ENCODE measurements at regions not wholly inside any gene's neighbourhood (a gene's known extent, or its start where the extent isn't known, plus 50 kb on each side); places are given as distances from the start of the nearest gene placed in this dataset.

DNA sequence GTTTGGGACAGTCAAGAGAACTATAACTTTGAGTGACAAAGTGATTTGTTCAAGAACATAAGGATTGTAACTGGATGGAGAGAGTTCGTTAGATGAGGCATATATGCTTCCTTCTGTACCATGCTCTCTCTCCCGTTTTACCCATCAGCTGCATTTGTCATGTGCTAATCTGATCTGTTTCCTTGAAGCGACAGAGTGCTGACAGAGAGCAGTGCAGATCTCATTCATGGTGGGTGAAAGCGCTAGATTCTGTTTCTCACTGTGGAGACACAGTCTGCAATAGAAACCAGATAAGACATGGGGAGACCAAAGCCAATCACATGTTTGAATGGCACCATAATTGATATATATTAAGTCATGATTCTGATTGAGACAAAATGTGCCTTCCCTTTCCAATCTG lies 456.6 kb upstream of the CELF4 start:
- Histone ChIP-seq H3K4me3 (ENCODE audit: insufficient read depth, low read depth, low read length) (no peak overlapping the region), H3K36me3 (ENCODE audit: insufficient read depth, low read length) (no peaks in the 10 kb centered on the region), H4K20me1 (ENCODE audit: insufficient read depth, low read length) (no peaks in the 10 kb centered on the region), H3K4me2 (ENCODE audit: low read length) (no peak overlapping the region), H3K27me3 (ENCODE audit: insufficient read depth, low read length) (no peaks in the 10 kb centered on the region), H3K4me1 (ENCODE audit: insufficient read depth, low read length) (no peaks in the 10 kb centered on the region), H2AFZ (ENCODE audit: low read depth, low read length) (no peak overlapping the region), H3K27ac (ENCODE audit: low read depth, low read length) (no peak overlapping the region), H3K79me2 (ENCODE audit: insufficient read depth, low read length) (no peaks in the 10 kb centered on the region), H3K9ac (ENCODE audit: low read length) (no peak overlapping the region), H3K9me3 (ENCODE audit: insufficient read depth, low read depth, low read length) (no peaks in the 10 kb centered on the region)
- Mint-ChIP-seq H3K4me3 (ENCODE audit: unreplicated experiment) (no peak overlapping the region), H3K27me3 (ENCODE audit: low read depth, unreplicated experiment) (no peaks in the 10 kb centered on the region), H3K4me1 (ENCODE audit: low read depth, unreplicated experiment) (peaks cover 19% of the 10 kb centered on the region), H3K36me3 (ENCODE audit: low read depth, unreplicated experiment) (no peaks in the 10 kb centered on the region), H3K9me3 (ENCODE audit: unreplicated experiment) (no peaks in the 10 kb centered on the region), H3K27ac (ENCODE audit: unreplicated experiment) (no peak overlapping the region)
- FAIRE-seq (no peak), DNase-seq (ENCODE audit: low read depth) (no peak)
- TF ChIP-seq, protein P1, sequence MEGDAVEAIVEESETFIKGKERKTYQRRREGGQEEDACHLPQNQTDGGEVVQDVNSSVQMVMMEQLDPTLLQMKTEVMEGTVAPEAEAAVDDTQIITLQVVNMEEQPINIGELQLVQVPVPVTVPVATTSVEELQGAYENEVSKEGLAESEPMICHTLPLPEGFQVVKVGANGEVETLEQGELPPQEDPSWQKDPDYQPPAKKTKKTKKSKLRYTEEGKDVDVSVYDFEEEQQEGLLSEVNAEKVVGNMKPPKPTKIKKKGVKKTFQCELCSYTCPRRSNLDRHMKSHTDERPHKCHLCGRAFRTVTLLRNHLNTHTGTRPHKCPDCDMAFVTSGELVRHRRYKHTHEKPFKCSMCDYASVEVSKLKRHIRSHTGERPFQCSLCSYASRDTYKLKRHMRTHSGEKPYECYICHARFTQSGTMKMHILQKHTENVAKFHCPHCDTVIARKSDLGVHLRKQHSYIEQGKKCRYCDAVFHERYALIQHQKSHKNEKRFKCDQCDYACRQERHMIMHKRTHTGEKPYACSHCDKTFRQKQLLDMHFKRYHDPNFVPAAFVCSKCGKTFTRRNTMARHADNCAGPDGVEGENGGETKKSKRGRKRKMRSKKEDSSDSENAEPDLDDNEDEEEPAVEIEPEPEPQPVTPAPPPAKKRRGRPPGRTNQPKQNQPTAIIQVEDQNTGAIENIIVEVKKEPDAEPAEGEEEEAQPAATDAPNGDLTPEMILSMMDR (IDR thresholded peaks at IDR 0.05; ENCODE audit: insufficient read depth, low read depth, low read length): no peak
- no peak for TF ChIP-seq EZH2 (IDR thresholded peaks at IDR 0.05; ENCODE audit: insufficient read depth, low read length)

DNA sequence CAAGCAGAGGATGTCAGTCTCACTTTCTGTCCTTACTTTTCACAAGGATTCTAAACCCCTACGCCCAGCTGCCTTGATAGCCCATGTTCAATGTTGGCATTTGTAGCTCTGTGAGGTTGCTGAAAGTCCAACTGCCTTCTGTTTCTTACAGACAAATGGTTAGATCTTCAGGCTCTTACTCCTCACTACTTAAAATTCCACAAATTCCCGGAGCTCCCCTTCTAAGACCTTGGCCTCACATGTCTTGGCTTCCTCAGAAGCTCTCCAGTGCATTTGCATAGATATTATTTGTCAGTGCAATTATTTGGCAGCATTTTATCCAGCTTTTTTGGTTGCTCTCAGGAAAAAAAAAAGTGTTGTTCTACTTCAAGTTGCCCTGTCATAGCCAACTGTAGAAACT lies 453.7 kb upstream of the CELF4 start:
- TF ChIP-seq, protein P1 (IDR thresholded peaks at IDR 0.05; ENCODE audit: insufficient read depth, low read depth, low read length): no peak
- no peak for TF ChIP-seq EZH2 (IDR thresholded peaks at IDR 0.05; ENCODE audit: insufficient read depth, low read length)
- H2AFZ ChIP-seq (ENCODE audit: low read depth, low read length): no peak overlapping the region
- no peak overlapping the region for H3K4me3 ChIP-seq (ENCODE audit: insufficient read depth, low read depth, low read length)
- Mint-ChIP-seq H3K4me3 (ENCODE audit: unreplicated experiment) (no peak overlapping the region), H3K27ac (ENCODE audit: unreplicated experiment) (no peak overlapping the region), H3K27me3 (ENCODE audit: low read depth, unreplicated experiment) (no peaks in the 10 kb centered on the region), H3K4me1 (ENCODE audit: low read depth, unreplicated experiment) (peaks cover 12% of the 10 kb centered on the region), H3K9me3 (ENCODE audit: unreplicated experiment) (no peaks in the 10 kb centered on the region), H3K36me3 (ENCODE audit: low read depth, unreplicated experiment) (no peaks in the 10 kb centered on the region)
- no peaks in the 10 kb centered on the region for H3K36me3 ChIP-seq (ENCODE audit: insufficient read depth, low read length)
- FAIRE-seq (no peak), DNase-seq (ENCODE audit: low read depth) (no peak)
- no peak overlapping the region for H3K27ac ChIP-seq (ENCODE audit: low read depth, low read length)
- no peak overlapping the region for H3K9ac ChIP-seq (ENCODE audit: low read length)
- H3K4me1 ChIP-seq (ENCODE audit: insufficient read depth, low read length): no peaks in the 10 kb centered on the region
- H3K4me2 ChIP-seq (ENCODE audit: low read length): no peak overlapping the region
- H3K27me3 ChIP-seq (ENCODE audit: insufficient read depth, low read length): no peaks in the 10 kb centered on the region
- no peaks in the 10 kb centered on the region for H4K20me1 ChIP-seq (ENCODE audit: insufficient read depth, low read length)
- H3K79me2 ChIP-seq (ENCODE audit: insufficient read depth, low read length): no peaks in the 10 kb centered on the region
- no peaks in the 10 kb centered on the region for H3K9me3 ChIP-seq (ENCODE audit: insufficient read depth, low read depth, low read length)

DNA sequence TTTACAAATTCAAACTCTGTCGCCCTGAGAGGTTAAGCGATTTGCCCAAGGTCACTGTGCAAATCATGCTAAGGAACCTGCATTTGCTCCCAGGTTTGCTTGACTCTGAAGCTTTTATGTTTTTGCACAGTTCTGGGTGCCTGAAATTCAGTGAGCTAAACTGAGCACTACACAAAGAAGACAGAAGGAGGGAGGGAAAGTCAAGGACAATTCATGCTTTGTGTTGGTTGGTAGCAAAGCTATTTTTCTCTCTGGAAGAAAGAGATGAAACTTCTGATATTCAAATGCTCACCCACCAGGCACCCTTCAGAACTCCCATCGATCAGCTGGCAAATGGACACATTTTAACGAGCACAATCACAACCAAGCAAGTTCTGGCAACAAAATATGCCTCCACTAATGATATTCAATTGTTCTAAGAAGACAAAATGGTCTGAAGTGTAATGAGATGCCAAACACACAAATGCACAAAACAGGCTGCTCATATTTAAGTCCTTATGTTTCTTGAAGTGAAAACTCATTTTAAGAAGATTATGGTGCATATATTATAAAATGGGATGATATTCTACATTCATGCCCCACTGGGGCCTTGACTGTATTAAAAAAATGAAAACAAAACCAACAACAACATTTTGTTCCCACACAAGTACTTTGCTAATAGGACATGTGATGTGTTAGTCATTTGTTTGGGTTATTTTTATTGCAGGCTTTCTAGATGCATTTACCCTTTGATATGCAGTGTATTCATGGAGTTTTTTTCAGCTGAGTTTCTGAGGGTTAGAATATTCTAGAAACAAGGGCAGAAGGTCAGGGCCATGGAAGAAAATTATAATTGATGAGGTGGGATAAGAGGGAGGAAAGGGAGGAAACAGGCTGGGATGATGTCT lies 445.6 kb upstream of the CELF4 start:
- no peak overlapping the region for H3K4me3 ChIP-seq (ENCODE audit: insufficient read depth, low read depth, low read length)
- no peaks in the 10 kb centered on the region for H3K4me1 ChIP-seq (ENCODE audit: insufficient read depth, low read length)
- H3K36me3 ChIP-seq (ENCODE audit: insufficient read depth, low read length): no peaks in the 10 kb centered on the region
- TF ChIP-seq EZH2 (IDR thresholded peaks at IDR 0.05; ENCODE audit: insufficient read depth, low read length): no peak
- TF ChIP-seq, protein P1 (IDR thresholded peaks at IDR 0.05; ENCODE audit: insufficient read depth, low read depth, low read length): no peak
- Mint-ChIP-seq H3K9me3 (ENCODE audit: unreplicated experiment) (no peaks in the 10 kb centered on the region), H3K27me3 (ENCODE audit: low read depth, unreplicated experiment) (no peaks in the 10 kb centered on the region), H3K4me1 (ENCODE audit: low read depth, unreplicated experiment) (peaks cover 7% of the 10 kb centered on the region), H3K36me3 (ENCODE audit: low read depth, unreplicated experiment) (no peaks in the 10 kb centered on the region), H3K4me3 (ENCODE audit: unreplicated experiment) (no peak overlapping the region), H3K27ac (ENCODE audit: unreplicated experiment) (no peak overlapping the region)
- H3K9me3 ChIP-seq (ENCODE audit: insufficient read depth, low read depth, low read length): no peaks in the 10 kb centered on the region
- no peak overlapping the region for H2AFZ ChIP-seq (ENCODE audit: low read depth, low read length)
- no peaks in the 10 kb centered on the region for H3K27me3 ChIP-seq (ENCODE audit: insufficient read depth, low read length)
- FAIRE-seq: no peak
- H3K4me2 ChIP-seq (ENCODE audit: low read length): no peak overlapping the region
- no peaks in the 10 kb centered on the region for H3K79me2 ChIP-seq (ENCODE audit: insufficient read depth, low read length)
- no peak overlapping the region for H3K9ac ChIP-seq (ENCODE audit: low read length)
- no peak for DNase-seq (ENCODE audit: low read depth)
- no peak overlapping the region for H3K27ac ChIP-seq (ENCODE audit: low read depth, low read length)
- H4K20me1 ChIP-seq (ENCODE audit: insufficient read depth, low read length): no peaks in the 10 kb centered on the region
